ENCODE measurements at regions not wholly inside any gene's neighbourhood (a gene's known extent, or its start where the extent isn't known, plus 50 kb on each side); places are given as distances from the start of the nearest gene placed in this dataset.

DNA sequence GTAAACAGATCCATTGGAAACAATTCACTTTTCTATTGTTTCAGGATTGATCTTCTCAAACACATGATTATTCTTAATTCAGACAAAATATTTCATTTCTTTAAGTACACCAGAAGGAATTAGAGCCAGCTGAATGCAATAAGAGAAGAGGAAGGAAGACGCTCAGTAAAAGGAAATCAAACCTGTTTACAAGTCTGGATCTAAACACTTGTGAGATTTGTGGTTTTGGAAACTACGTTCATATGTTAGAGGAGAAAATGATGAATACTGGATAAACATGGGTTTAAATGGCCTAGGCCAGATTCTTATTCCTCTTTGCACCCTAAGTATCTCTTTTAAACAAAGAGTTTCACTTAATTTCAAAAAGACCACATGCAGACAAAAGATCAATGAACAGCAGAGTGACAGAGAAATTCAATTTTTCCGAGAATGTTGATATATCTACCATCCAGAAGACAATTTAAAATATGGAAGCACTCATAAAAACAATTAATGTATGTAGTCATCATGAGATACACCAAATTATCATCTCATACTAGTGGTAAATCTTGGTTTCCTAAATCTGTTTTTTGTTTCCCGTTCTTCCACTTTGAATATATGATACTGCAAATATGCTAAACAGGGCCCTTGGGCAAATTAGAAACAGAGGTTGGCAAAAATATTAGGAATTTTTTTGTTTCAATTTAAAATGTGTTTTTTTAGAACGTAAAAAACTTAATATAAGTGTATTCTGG is 703.5 kb upstream of the CITED2 start:
- 89 to 100% methylated on average over 1 to 5 of the region's 5 CpGs for WGBS, 2 experiments (ENCODE audit: insufficient coverage in 1 of 2, insufficient read length in 1 of 2)
- Mint-ChIP-seq H3K4me3 (no peak overlapping the region), H3K9me3 (no peaks in the 10 kb centered on the region), H3K27me3 (ENCODE audit: insufficient read depth) (no peaks in the 10 kb centered on the region), H3K36me3 (ENCODE audit: low read depth) (no peaks in the 10 kb centered on the region), H3K27ac (no peak overlapping the region), H3K4me1 (no peaks in the 10 kb centered on the region)
- H3K36me3 ChIP-seq (ENCODE audit: control insufficient read depth, insufficient read depth, low read length): no peaks in the 10 kb centered on the region
- H3K27me3 ChIP-seq (ENCODE audit: control insufficient read depth, insufficient read depth, low read length, poor library complexity, severe bottlenecking): no peaks in the 10 kb centered on the region
- no peaks in the 10 kb centered on the region for H3K4me1 ChIP-seq (ENCODE audit: control insufficient read depth, insufficient read depth, low read length)
- no peak overlapping the region for H3K27ac ChIP-seq (ENCODE audit: low read depth, low read length)
- H3K9me3 ChIP-seq (ENCODE audit: control insufficient read depth, low read length): no peaks in the 10 kb centered on the region
- no peak overlapping the region for H3K9ac ChIP-seq (ENCODE audit: extremely low read depth, low read length, poor library complexity, severe bottlenecking)
- no peak for DNase-seq
- no peak overlapping the region for H3K4me3 ChIP-seq (ENCODE audit: low read length)
- TF ChIP-seq CTCF (conservative IDR thresholded peaks at IDR 0.05): no peak

- Histone ChIP-seq H3K4me3 (ENCODE audit: low read length) (no peak overlapping the region), H3K27ac (ENCODE audit: low read depth, low read length) (no peak overlapping the region), H3K9me3 (ENCODE audit: control insufficient read depth, low read length) (no peaks in the 10 kb centered on the region), H3K36me3 (ENCODE audit: control insufficient read depth, insufficient read depth, low read length) (no peaks in the 10 kb centered on the region), H3K27me3 (ENCODE audit: control insufficient read depth, insufficient read depth, low read length, poor library complexity, severe bottlenecking) (no peaks in the 10 kb centered on the region), H3K9ac (ENCODE audit: extremely low read depth, low read length, poor library complexity, severe bottlenecking) (no peak overlapping the region), H3K4me1 (ENCODE audit: control insufficient read depth, insufficient read depth, low read length) (no peaks in the 10 kb centered on the region)
- no peaks in the 10 kb centered on the region for H3K9me3 Mint-ChIP-seq
- H3K27ac Mint-ChIP-seq: no peak overlapping the region
- no peak overlapping the region for H3K4me3 Mint-ChIP-seq
- DNase-seq: no peak
- WGBS, 2 experiments (ENCODE audit: insufficient coverage in 1 of 2, insufficient read length in 1 of 2): 91 to 100% methylated on average over 1 of the region's 1 CpG
- no peaks in the 10 kb centered on the region for H3K36me3 Mint-ChIP-seq (ENCODE audit: low read depth)
- H3K27me3 Mint-ChIP-seq (ENCODE audit: insufficient read depth): no peaks in the 10 kb centered on the region
- TF ChIP-seq CTCF (conservative IDR thresholded peaks at IDR 0.05): no peak
- H3K4me1 Mint-ChIP-seq: no peaks in the 10 kb centered on the region
Measured at GRCh38 chr6:140076105-140076504, 701.7 kb upstream of the CITED2 start.

DNA sequence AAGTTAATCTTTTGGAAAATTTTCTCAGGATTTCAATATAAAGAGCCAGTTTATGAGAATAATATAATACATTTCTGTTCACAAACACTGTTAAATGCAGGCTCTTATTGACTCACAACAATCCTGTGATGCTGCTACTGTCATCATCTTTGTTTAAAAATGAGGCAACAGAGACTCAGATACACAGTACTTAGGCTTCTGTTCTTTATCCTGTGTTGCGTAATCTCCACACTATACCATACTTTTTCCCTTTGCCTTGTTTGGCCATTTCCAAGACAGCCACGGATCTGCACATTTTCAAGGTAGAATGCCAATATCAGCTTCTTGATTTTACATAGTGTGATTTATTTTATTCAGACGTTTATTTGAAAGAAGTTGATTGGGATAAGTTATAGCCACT is 699.0 kb upstream of the CITED2 start:
- Mint-ChIP-seq H3K27ac (no peak overlapping the region), H3K4me1 (no peaks in the 10 kb centered on the region), H3K27me3 (ENCODE audit: insufficient read depth) (no peaks in the 10 kb centered on the region), H3K4me3 (no peak overlapping the region), H3K9me3 (no peaks in the 10 kb centered on the region), H3K36me3 (ENCODE audit: low read depth) (no peaks in the 10 kb centered on the region)
- DNase-seq: no peak
- H3K27ac ChIP-seq (ENCODE audit: low read depth, low read length): no peak overlapping the region
- H3K9ac ChIP-seq (ENCODE audit: extremely low read depth, low read length, poor library complexity, severe bottlenecking): no peak overlapping the region
- H3K4me3 ChIP-seq (ENCODE audit: low read length): no peak overlapping the region
- H3K36me3 ChIP-seq (ENCODE audit: control insufficient read depth, insufficient read depth, low read length): no peaks in the 10 kb centered on the region
- no peaks in the 10 kb centered on the region for H3K4me1 ChIP-seq (ENCODE audit: control insufficient read depth, insufficient read depth, low read length)
- WGBS, 2 experiments (ENCODE audit: insufficient coverage in 1 of 2, insufficient read length in 1 of 2): 87 to 94% methylated on average over 2 to 3 of the region's 3 CpGs
- H3K27me3 ChIP-seq (ENCODE audit: control insufficient read depth, insufficient read depth, low read length, poor library complexity, severe bottlenecking): no peaks in the 10 kb centered on the region
- H3K9me3 ChIP-seq (ENCODE audit: control insufficient read depth, low read length): no peaks in the 10 kb centered on the region
- TF ChIP-seq CTCF (conservative IDR thresholded peaks at IDR 0.05): no peak

All from endodermal cell (in vitro differentiated cells).